ENCODE measurements at regions not wholly inside any gene's neighbourhood (a gene's known extent, or its start where the extent isn't known, plus 50 kb on each side); places are given as distances from the start of the nearest gene placed in this dataset.
"Not testable (repeated sequence)": the region's sequence is repeated elsewhere in the genome, so short reads cannot be mapped to it uniquely, and the experiment has no call there.

GRCh38 chr7:13132314-13132713 lies 444.9 kb downstream of the ARL4A start:
- H3K4me3 ChIP-seq (ENCODE audit: control extremely low read depth in 1 of 5, extremely low read depth in 1 of 5, insufficient read depth in 1 of 5, low read depth in 2 of 5, low read length in 4 of 5): no peak overlapping the region
- no peak overlapping the region for H3K4me2 ChIP-seq (replicated peaks; ENCODE audit: low read depth, low read length, poor library complexity, severe bottlenecking)
- H3K27me3 ChIP-seq (replicated peaks in 1 of 4; ENCODE audit: control extremely low read depth in 1 of 4, control insufficient read depth in 3 of 4, insufficient read depth in 4 of 4, low read length in 3 of 4): peaks cover 0 to 3% (median 0%) of the 10 kb centered on the region in 4 experiments
- H2AFZ ChIP-seq (ENCODE audit: insufficient read depth, low read depth, low read length, poor library complexity, severe bottlenecking): no peak overlapping the region
- DNase-seq (no peak), ATAC-seq (ENCODE audit: low read depth) (no peak)
- POLR2A ChIA-PET: no interaction called here
- H3K36me3 ChIP-seq (replicated peaks in 1 of 2; ENCODE audit: control extremely low read depth in 1 of 2, control insufficient read depth in 1 of 2, extremely low read depth in 1 of 2, insufficient read depth in 2 of 2, low read length in 1 of 2): no peaks in the 10 kb centered on the region
- H3K27ac ChIP-seq (ENCODE audit: low read length in 2 of 2): no peak overlapping the region
- CTCF ChIA-PET: no interaction called here
- no peaks in the 10 kb centered on the region for H3K4me1 ChIP-seq (ENCODE audit: control insufficient read depth in 2 of 2, insufficient read depth in 2 of 2, low read length in 2 of 2)
- no peak for TF ChIP-seq EZH2 (IDR thresholded peaks at IDR 0.05; ENCODE audit: borderline replicate concordance, insufficient read depth, low read depth, low read length, poor library complexity, severe bottlenecking)
- TF ChIP-seq CTCF (IDR thresholded peaks at IDR 0.05): no peak
- H3K9me3 ChIP-seq (ENCODE audit: control extremely low read depth in 1 of 3, control insufficient read depth in 2 of 3, insufficient read depth in 1 of 3, low read length in 2 of 3): peaks cover 0 to 3% (median 0%) of the 10 kb centered on the region in 3 donors
- no peaks in the 10 kb centered on the region for H3K4me1 Mint-ChIP-seq
- no peak overlapping the region for H3K27ac Mint-ChIP-seq
- intact Hi-C loops (cut with micrococcal nuclease): no loop called here
- no peaks in the 10 kb centered on the region for H3K9me3 Mint-ChIP-seq (ENCODE audit: insufficient read depth)
- H3K9ac ChIP-seq (ENCODE audit: low read length): no peak overlapping the region
- no peaks in the 10 kb centered on the region for H3K79me2 ChIP-seq (ENCODE audit: control insufficient read depth, insufficient read depth, low read length)
- peaks cover 7% of the 10 kb centered on the region for H3K27me3 Mint-ChIP-seq
- no peaks in the 10 kb centered on the region for H4K20me1 ChIP-seq (ENCODE audit: control insufficient read depth, insufficient read depth, low read length, poor library complexity, severe bottlenecking)
- no peak overlapping the region for H3K4me3 Mint-ChIP-seq

- WGBS (ENCODE audit: insufficient coverage): 80% methylated on average over 1 of the region's 6 CpGs
- H3K9me3 ChIP-seq (ENCODE audit: control extremely low read depth in 1 of 3, control insufficient read depth in 2 of 3, insufficient read depth in 1 of 3, low read length in 2 of 3); POLR2A ChIA-PET: not testable (repeated sequence)
Observed at GRCh38 chr7:13136345-13136744, 448.9 kb downstream of the ARL4A start.

More at GRCh38 chr7:13136345-13136744, 448.9 kb downstream of the ARL4A start:
- H3K4me3 ChIP-seq (ENCODE audit: control extremely low read depth in 1 of 5, extremely low read depth in 1 of 5, insufficient read depth in 1 of 5, low read depth in 2 of 5, low read length in 4 of 5); H3K9me3 Mint-ChIP-seq (ENCODE audit: insufficient read depth); H3K27me3 Mint-ChIP-seq; H3K4me1 ChIP-seq (ENCODE audit: control insufficient read depth in 2 of 2, insufficient read depth in 2 of 2, low read length in 2 of 2); H2AFZ ChIP-seq (ENCODE audit: insufficient read depth, low read depth, low read length, poor library complexity, severe bottlenecking); intact Hi-C loops (cut with micrococcal nuclease); H3K27ac Mint-ChIP-seq; H3K27me3 ChIP-seq (replicated peaks in 1 of 4; ENCODE audit: control extremely low read depth in 1 of 4, control insufficient read depth in 3 of 4, insufficient read depth in 4 of 4, low read length in 3 of 4); H4K20me1 ChIP-seq (ENCODE audit: control insufficient read depth, insufficient read depth, low read length, poor library complexity, severe bottlenecking); DNase-seq; H3K4me2 ChIP-seq (replicated peaks; ENCODE audit: low read depth, low read length, poor library complexity, severe bottlenecking); H3K9ac ChIP-seq (ENCODE audit: low read length); H3K4me1 Mint-ChIP-seq; H3K27ac ChIP-seq (ENCODE audit: low read length in 2 of 2); H3K4me3 Mint-ChIP-seq; ATAC-seq (ENCODE audit: low read depth); H3K36me3 ChIP-seq (replicated peaks in 1 of 2; ENCODE audit: control extremely low read depth in 1 of 2, control insufficient read depth in 1 of 2, extremely low read depth in 1 of 2, insufficient read depth in 2 of 2, low read length in 1 of 2); H3K79me2 ChIP-seq (ENCODE audit: control insufficient read depth, insufficient read depth, low read length); CTCF ChIA-PET: not testable (repeated sequence)
